ENCODE measurements at regions not wholly inside any gene's neighbourhood (a gene's known extent, or its start where the extent isn't known, plus 50 kb on each side); places are given as distances from the start of the nearest gene placed in this dataset.

DNA sequence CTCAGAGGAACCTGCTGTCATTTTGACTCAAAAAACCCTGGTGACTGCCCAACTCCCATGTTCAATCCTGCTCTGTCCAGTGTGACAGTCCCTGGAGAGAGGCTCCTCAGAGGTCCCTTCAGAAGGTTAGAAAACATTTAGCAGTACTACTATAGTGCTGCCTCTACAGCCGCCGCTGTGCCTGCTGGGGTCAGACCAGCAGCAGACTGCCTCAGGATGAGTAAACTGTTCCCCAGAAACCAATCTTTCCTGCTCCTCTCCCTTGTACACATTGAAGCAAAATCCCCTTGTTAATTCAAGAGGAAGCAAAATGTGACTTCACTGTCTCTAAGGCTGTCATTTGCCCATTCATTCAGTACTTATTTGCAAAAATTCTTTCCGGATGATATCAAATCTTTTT, 94.8 kb upstream of the SMARCA2 start (continued):
- no peak for TF ChIP-seq ELF1 (IDR thresholded peaks at IDR 0.05; ENCODE audit: borderline replicate concordance, low read depth)
- TF ChIP-seq CEBPB (IDR thresholded peaks at IDR 0.05; ENCODE audit: low read depth) = no peak
- no peak for TF ChIP-seq RAD21 (IDR thresholded peaks at IDR 0.05; ENCODE audit: low read depth)
- TF ChIP-seq FOSL1 (IDR thresholded peaks at IDR 0.05; ENCODE audit: low read depth) = no peak
- TF ChIP-seq POLR2AphosphoS5 (IDR thresholded peaks at IDR 0.05; ENCODE audit: low read depth, low read length) = no peak
- TF ChIP-seq, protein P1, sequence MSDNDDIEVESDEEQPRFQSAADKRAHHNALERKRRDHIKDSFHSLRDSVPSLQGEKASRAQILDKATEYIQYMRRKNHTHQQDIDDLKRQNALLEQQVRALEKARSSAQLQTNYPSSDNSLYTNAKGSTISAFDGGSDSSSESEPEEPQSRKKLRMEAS (IDR thresholded peaks at IDR 0.05) = no peak
- no peak for TF ChIP-seq YY1 (IDR thresholded peaks at IDR 0.05; ENCODE audit: extremely low read depth, insufficient replicate concordance, low read depth, low read length)
- TF ChIP-seq SIN3A (IDR thresholded peaks at IDR 0.05; ENCODE audit: low read depth) = no peak
- no peak for TF ChIP-seq ZFX (IDR thresholded peaks at IDR 0.05)
- TF ChIP-seq SP1 (IDR thresholded peaks at IDR 0.05; ENCODE audit: low read depth) = no peak
- no peak for TF ChIP-seq EGR1 (IDR thresholded peaks at IDR 0.05; ENCODE audit: low read depth)
- TF ChIP-seq EZH2phosphoT487 (IDR thresholded peaks at IDR 0.05; ENCODE audit: borderline replicate concordance) = no peak
- no peak for TF ChIP-seq POLR2A (IDR thresholded peaks at IDR 0.05; ENCODE audit: borderline replicate concordance, extremely low read depth, insufficient read depth, insufficient read length)
- no peak for TF ChIP-seq TCF7L2 (IDR thresholded peaks at IDR 0.05; ENCODE audit: borderline replicate concordance, extremely low read depth, insufficient read depth, insufficient read length)
- no peak for TF ChIP-seq EZH2 (IDR thresholded peaks at IDR 0.05)

DNA sequence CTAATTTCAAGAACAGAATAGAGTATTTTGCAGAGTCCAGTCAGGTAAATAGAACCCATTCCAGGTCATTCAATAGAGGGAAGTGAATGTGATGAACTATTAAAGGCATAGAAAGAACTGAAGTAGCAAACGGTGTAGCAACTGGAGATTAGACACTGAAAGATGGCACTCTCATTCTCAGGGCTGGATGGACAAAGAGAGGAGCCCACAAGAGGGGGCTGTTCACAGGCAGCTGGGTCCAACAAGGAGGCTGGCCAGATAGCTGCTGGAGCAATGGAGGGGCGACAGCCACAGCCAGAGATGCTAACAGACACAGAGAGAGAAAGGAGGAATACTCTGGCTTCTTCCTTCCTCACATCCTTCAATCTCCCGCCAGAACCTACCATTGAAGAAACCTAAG, 93.1 kb upstream of the SMARCA2 start:
- Histone ChIP-seq H3K9me3 (ENCODE audit: control insufficient read depth in 1 of 2, insufficient read depth in 1 of 2, low read depth in 1 of 2, low read length in 2 of 2) (no peaks in the 10 kb centered on the region), H3K27ac (ENCODE audit: low read depth, low read length) (no peak overlapping the region), H2AFZ (ENCODE audit: low read depth, low read length, poor library complexity, severe bottlenecking) (no peak overlapping the region), H3K9ac (ENCODE audit: low read length) (no peak overlapping the region), H3K27me3 (ENCODE audit: insufficient read depth, low read length) (peaks cover 4% of the 10 kb centered on the region), H3K4me3 (replicated peaks in 1 of 2; ENCODE audit: low read depth in 1 of 2, low read length in 2 of 2) (no peak overlapping the region), H3K36me3 (ENCODE audit: control insufficient read depth in 1 of 2, insufficient read depth in 2 of 2, low read length in 2 of 2) (no peaks in the 10 kb centered on the region), H4K20me1 (ENCODE audit: insufficient read depth) (no peaks in the 10 kb centered on the region), H3K4me2 (ENCODE audit: low read length) (no peak overlapping the region), H3K9me2 (ENCODE audit: insufficient read depth) (no peaks in the 10 kb centered on the region), H3K4me1 (ENCODE audit: control insufficient read depth in 1 of 2, insufficient read depth in 2 of 2, low read length in 2 of 2) (no peaks in the 10 kb centered on the region), H3K79me2 (ENCODE audit: insufficient read depth, low read length) (no peaks in the 10 kb centered on the region)
- no TSS peak for BruUV-seq (replicated peaks)
- DNase-seq (ENCODE audit: low read depth, low spot score) (no peak), ATAC-seq (no peak)
- intact Hi-C loops (cut with micrococcal nuclease) = no loop called here
- CTCF ChIA-PET = no interaction called here
- TF ChIP-seq SRF (IDR thresholded peaks at IDR 0.05; ENCODE audit: low read depth) = no peak
- TF ChIP-seq SIN3A (IDR thresholded peaks at IDR 0.05; ENCODE audit: low read depth) = no peak
- no peak for TF ChIP-seq EGR1 (IDR thresholded peaks at IDR 0.05; ENCODE audit: low read depth)
- no peak for TF ChIP-seq POLR2A (IDR thresholded peaks at IDR 0.05; ENCODE audit: borderline replicate concordance, extremely low read depth, insufficient read depth, insufficient read length)
- TF ChIP-seq, protein P2, sequence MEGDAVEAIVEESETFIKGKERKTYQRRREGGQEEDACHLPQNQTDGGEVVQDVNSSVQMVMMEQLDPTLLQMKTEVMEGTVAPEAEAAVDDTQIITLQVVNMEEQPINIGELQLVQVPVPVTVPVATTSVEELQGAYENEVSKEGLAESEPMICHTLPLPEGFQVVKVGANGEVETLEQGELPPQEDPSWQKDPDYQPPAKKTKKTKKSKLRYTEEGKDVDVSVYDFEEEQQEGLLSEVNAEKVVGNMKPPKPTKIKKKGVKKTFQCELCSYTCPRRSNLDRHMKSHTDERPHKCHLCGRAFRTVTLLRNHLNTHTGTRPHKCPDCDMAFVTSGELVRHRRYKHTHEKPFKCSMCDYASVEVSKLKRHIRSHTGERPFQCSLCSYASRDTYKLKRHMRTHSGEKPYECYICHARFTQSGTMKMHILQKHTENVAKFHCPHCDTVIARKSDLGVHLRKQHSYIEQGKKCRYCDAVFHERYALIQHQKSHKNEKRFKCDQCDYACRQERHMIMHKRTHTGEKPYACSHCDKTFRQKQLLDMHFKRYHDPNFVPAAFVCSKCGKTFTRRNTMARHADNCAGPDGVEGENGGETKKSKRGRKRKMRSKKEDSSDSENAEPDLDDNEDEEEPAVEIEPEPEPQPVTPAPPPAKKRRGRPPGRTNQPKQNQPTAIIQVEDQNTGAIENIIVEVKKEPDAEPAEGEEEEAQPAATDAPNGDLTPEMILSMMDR (IDR thresholded peaks at IDR 0.05 in 2 of 3, conservative IDR thresholded peaks at IDR 0.05 in 1 of 3; ENCODE audit: borderline replicate concordance in 1 of 3, insufficient read depth in 1 of 3, low read depth in 2 of 3, low read length in 2 of 3) = peak in 1 of 3 experiments; percentile 17; a peak in 1 of 6 replicates
- TF ChIP-seq ZFX (IDR thresholded peaks at IDR 0.05) = no peak
- no peak for TF ChIP-seq EZH2phosphoT487 (IDR thresholded peaks at IDR 0.05; ENCODE audit: borderline replicate concordance)
- no peak for TF ChIP-seq CEBPB (IDR thresholded peaks at IDR 0.05; ENCODE audit: low read depth)
- TF ChIP-seq POLR2AphosphoS5 (IDR thresholded peaks at IDR 0.05; ENCODE audit: low read depth, low read length) = no peak
- no peak for TF ChIP-seq YY1 (IDR thresholded peaks at IDR 0.05; ENCODE audit: extremely low read depth, insufficient replicate concordance, low read depth, low read length)
- peak; percentile 25; the same call in 1 of the 2 replicates for TF ChIP-seq RAD21 (IDR thresholded peaks at IDR 0.05; ENCODE audit: low read depth)
- POLR2A ChIA-PET = no interaction called here
- RAD21 ChIA-PET (ENCODE audit: low non-redundant PET in 1 of 2, low total read pairs in 2 of 2, uncharacterized antibody in 2 of 2, unreplicated experiment in 2 of 2) = no interaction called here

Measured in HCT116 (cell line).